Adrenal gland (tissue), 9 donors: ENCODE measurements at regions not wholly inside any gene's neighbourhood (a gene's known extent, or its start where the extent isn't known, plus 50 kb on each side); places are given as distances from the start of the nearest gene placed in this dataset.

Experiments
- DNase-seq, 7 donors: peaks; one replicate each; pipeline ENCODE4 v3.0.0-alpha.2; 2019 to 2020
- H3K27ac ChIP-seq, 5 donors: fragments of 200-600 bp; sonication (generic) in 4 of 5; 1 replicate in 3 of 5; 2 replicates in 2 of 5; pipeline versions ENCODE4 v1.5.1 to v1.8.0; 2016 to 2020; ENCODE audit warnings: mild to moderate bottlenecking in 1 of 5
- H3K27me3 ChIP-seq: fragments of 200-600 bp; 2 replicates; pipeline ENCODE4 v1.8.0; 2021
- H3K36me3 ChIP-seq, 2 donors: fragments of 200-600 bp; replicated peaks in 1 of 2; 1 replicate in 1 of 2; 2 replicates in 1 of 2; pipeline versions ENCODE4 v1.5.1 to v1.8.0; 2018 to 2022
- H3K4me1 ChIP-seq, 2 donors: fragments of 200-600 bp; replicated peaks in 1 of 2; 1 replicate in 1 of 2; 2 replicates in 1 of 2; pipeline versions ENCODE4 v1.5.1 to v1.8.0; 2018 to 2021
- H3K4me3 ChIP-seq, 4 donors: fragments of 200-600 bp; sonication (generic) in 3 of 4; one replicate each; pipeline ENCODE4 v1.5.1; 2016 to 2018
- H3K9me3 ChIP-seq, 3 donors: fragments of 200-600 bp; sonication (generic) in 1 of 3; replicated peaks in 1 of 3; 1 replicate in 2 of 3; 2 replicates in 1 of 3; pipeline versions ENCODE4 v1.5.1 to v1.8.0; 2016 to 2021
- POLR2A ChIP-seq, 2 donors: fragments of 450-650 bp; IDR thresholded peaks; one replicate each; pipeline ENCODE4 v1.6.1; 2017; ENCODE audit warnings: antibody characterized with exemption in 2 of 2, mild to moderate bottlenecking in 2 of 2, moderate library complexity in 1 of 2
- WGBS, 4 donors: extraction: QIAGEN DNeasy Blood & Tissue Kit in 2 of 4; methylation state at CpG; one replicate each; pipeline versions ENCODE4 v1.1.5 to v1.1.7; 2013 to 2017; 5-methylcytosine and 5-hydroxymethylcytosine counted together
- intact Hi-C, 2 donors: fragments of 100-400 bp; cut with DNase I; formaldehyde crosslinking; loops; one replicate each; pipeline versions ENCODE4 v1.14.1 to v1.15.0; 2022 to 2023
- TF ChIP-seq, protein P1 (sequence below), 6 experiments: fragments of 450-650 bp in 4 of 6; fragments of 200-600 bp in 2 of 6; sonication (generic) in 1 of 6; IDR thresholded peaks; 1 replicate in 5 of 6; 2 replicates in 1 of 6; pipeline versions ENCODE4 v1.5.1 to v1.8.0; 2016 to 2021; ENCODE audit warnings: antibody characterized with exemption in 6 of 6, mild to moderate bottlenecking in 2 of 6, moderate library complexity in 1 of 6
- donor health status: healthy with polysubstance abuse.
- donor health status: Bipolar disorder and iron deficiency.
- donor health status: DM: yes; HTN: yes; CAD: no.
- donor health status: DM: no; HTN: no; CAD: no.
- donor health status: DM: no; HTN: no; CAD: no.

- Histone ChIP-seq H3K36me3 (no peaks in the 10 kb centered on the region), H3K4me3 (no peak overlapping the region), H3K27ac (no peak overlapping the region), H3K9me3 (no peaks in the 10 kb centered on the region), H3K27me3 (no peaks in the 10 kb centered on the region), H3K4me1 (no peaks in the 10 kb centered on the region)
- TF ChIP-seq, protein P1, sequence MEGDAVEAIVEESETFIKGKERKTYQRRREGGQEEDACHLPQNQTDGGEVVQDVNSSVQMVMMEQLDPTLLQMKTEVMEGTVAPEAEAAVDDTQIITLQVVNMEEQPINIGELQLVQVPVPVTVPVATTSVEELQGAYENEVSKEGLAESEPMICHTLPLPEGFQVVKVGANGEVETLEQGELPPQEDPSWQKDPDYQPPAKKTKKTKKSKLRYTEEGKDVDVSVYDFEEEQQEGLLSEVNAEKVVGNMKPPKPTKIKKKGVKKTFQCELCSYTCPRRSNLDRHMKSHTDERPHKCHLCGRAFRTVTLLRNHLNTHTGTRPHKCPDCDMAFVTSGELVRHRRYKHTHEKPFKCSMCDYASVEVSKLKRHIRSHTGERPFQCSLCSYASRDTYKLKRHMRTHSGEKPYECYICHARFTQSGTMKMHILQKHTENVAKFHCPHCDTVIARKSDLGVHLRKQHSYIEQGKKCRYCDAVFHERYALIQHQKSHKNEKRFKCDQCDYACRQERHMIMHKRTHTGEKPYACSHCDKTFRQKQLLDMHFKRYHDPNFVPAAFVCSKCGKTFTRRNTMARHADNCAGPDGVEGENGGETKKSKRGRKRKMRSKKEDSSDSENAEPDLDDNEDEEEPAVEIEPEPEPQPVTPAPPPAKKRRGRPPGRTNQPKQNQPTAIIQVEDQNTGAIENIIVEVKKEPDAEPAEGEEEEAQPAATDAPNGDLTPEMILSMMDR (IDR thresholded peaks at IDR 0.05) = no peak
- no peak for TF ChIP-seq POLR2A (IDR thresholded peaks at IDR 0.05)
- DNase-seq = no peak
- intact Hi-C loops = no loop called here
- 26 to 33% (median 31%) methylated on average over 8 of the region's 8 CpGs for WGBS, 4 donors
These were observed 509.5 kb upstream of the ID4 start for GRCh38 chr6:19327661-19328060.

DNA sequence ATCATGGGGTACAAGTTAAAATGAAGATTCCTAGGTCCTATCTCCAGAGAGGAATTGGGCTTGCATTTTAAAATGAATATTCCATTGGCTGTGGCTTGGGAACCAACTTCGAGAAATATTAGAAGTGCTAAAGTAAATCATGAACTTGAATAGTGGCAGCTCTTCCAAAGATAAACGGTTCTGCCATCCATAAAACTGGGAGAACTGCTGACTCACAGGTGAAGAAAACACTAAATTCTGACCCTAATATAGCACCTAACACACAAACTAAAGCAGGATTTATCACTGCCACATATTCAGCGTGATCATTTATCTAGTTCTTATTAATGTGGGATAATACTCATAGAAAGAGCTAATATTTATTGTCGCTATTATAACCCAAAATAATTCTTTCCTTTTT, 508.1 kb upstream of the ID4 start:
- WGBS, 4 donors = 64 to 70% (median 70%) methylated on average over 4 of the region's 4 CpGs
- no peaks in the 10 kb centered on the region for H3K27me3 ChIP-seq
- no peak for TF ChIP-seq POLR2A (IDR thresholded peaks at IDR 0.05)
- TF ChIP-seq, protein P1 (IDR thresholded peaks at IDR 0.05) = no peak
- no peak overlapping the region for H3K4me3 ChIP-seq
- intact Hi-C loops = no loop called here
- H3K36me3 ChIP-seq = no peaks in the 10 kb centered on the region
- H3K4me1 ChIP-seq = no peaks in the 10 kb centered on the region
- H3K27ac ChIP-seq = no peak overlapping the region
- DNase-seq = no peak
- H3K9me3 ChIP-seq = no peaks in the 10 kb centered on the region

GRCh38 chr6:19331089-19331488, 506.1 kb upstream of the ID4 start:
- TF ChIP-seq, protein P1 (IDR thresholded peaks at IDR 0.05) = no peak
- Histone ChIP-seq H3K27ac (no peak overlapping the region), H3K4me3 (no peak overlapping the region), H3K36me3 (no peaks in the 10 kb centered on the region), H3K9me3 (no peaks in the 10 kb centered on the region), H3K27me3 (no peaks in the 10 kb centered on the region), H3K4me1 (no peaks in the 10 kb centered on the region)
- 50 to 72% (median 67%) methylated on average over 3 of the region's 3 CpGs for WGBS, 4 donors
- intact Hi-C loops = no loop called here
- DNase-seq = no peak

DNA sequence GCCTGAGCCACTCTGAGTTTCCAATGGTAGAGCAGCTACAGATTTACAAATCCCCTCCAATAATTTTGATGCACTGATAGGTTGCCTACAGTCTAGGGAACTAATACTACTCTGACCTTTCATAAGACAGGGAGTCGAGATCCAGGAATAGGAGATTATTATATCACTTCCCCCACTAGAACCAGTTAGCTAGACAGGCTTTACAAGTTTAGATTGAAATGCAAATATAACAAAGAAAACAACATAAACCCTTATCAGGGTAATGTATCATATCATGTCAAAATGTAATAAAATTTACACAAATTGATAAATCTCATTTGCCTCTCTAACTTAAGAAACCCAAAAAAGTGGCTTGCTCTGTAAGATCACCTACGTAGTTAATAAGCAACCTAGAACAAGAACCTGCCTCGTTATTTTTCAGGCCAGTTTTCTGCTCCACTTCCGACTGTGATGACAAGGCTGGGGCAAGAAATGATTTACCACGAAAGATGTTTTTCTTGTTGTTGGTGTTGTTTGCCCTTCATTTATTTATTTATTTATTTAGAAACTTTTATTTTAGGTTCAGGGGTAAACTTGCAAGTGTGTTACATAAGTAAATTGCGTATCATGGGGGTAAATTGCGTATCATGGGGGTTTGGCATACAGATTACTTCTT, 504.2 kb upstream of the ID4 start:
- no peaks in the 10 kb centered on the region for H3K27me3 ChIP-seq
- TF ChIP-seq, protein P1 (IDR thresholded peaks at IDR 0.05) = no peak
- TF ChIP-seq POLR2A (IDR thresholded peaks at IDR 0.05) = no peak
- H3K4me3 ChIP-seq = no peak overlapping the region
- DNase-seq = no peak
- H3K4me1 ChIP-seq = no peaks in the 10 kb centered on the region
- no peaks in the 10 kb centered on the region for H3K36me3 ChIP-seq
- H3K9me3 ChIP-seq = no peaks in the 10 kb centered on the region
- WGBS, 4 donors = 81 to 90% (median 84%) methylated on average over 7 of the region's 7 CpGs
- no peak overlapping the region for H3K27ac ChIP-seq
- intact Hi-C loops = no loop called here
